ENCODE measurements at regions not wholly inside any gene's neighbourhood (a gene's known extent, or its start where the extent isn't known, plus 50 kb on each side); places are given as distances from the start of the nearest gene placed in this dataset.

DNA sequence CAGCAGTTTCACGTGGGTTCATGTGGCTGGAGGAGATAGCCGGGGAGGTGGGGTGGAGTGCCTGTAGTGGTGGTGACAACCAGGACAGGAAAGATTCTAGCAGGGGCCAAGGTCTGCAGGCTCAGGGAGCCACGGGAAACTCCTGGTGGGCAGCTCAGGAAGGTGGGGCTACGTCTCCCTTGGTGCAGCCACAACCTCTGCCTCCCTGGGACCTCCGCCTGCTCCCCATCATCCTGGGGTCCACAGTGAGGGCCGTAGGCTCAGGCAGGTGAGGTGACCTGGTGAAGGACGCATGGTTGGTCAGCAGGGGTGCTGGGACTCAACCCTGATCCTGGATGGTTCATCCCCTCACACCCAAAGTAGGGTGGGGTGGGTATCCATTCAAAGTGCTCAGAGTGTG lies 524.1 kb downstream of the TBC1D22A start:
- Histone ChIP-seq H3K36me3 (no peaks in the 10 kb centered on the region), H4K20me1 (no peaks in the 10 kb centered on the region; a peak in 2 of 22 replicates), H3K9ac (no peak overlapping the region), H3K9me3 (replicated peaks in 1 of 11) (no peaks in the 10 kb centered on the region), H3K27me3 (no peaks in the 10 kb centered on the region), H3K4me3 (no peak overlapping the region), H3K27ac (no peak overlapping the region), H3K4me2 (peak overlapping the region in 1 of 11 experiments; percentile 10; a peak in 1 of 22 replicates), H3K4me1 (peaks cover 0 to 6% (median 0%) of the 10 kb centered on the region in 10 experiments; a peak in 1 of 20 replicates)
- no peak for TF ChIP-seq Cebpa-rat (IDR thresholded peaks at IDR 0.05)

DNA sequence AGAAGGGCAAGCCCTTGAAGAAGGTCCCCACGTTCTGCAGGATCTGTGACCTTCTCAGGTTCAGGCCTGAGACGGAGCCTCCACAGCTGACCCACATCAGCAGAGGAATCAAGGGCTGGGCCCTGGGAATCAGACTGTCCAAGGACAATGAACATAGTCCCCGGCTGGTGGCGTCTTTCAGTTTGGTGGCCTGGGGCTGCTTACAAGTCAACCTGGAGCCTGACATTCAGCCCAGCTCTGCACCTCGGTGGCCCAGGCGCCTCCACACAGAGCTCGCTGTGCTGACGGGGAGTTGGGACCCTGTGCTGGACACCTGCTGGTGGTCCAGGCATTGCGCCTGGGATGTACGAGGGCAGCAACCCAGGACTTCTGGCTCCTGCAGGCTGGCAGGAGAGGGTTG lies 523.5 kb downstream of the TBC1D22A start:
- no peak overlapping the region for H3K4me2 ChIP-seq
- TF ChIP-seq Cebpa-rat (IDR thresholded peaks at IDR 0.05): no peak
- peaks cover 0 to 6% (median 0%) of the 10 kb centered on the region in 10 experiments; a peak in 1 of 20 replicates for H3K4me1 ChIP-seq
- no peak overlapping the region for H3K27ac ChIP-seq
- H3K9ac ChIP-seq: no peak overlapping the region
- no peaks in the 10 kb centered on the region; a peak in 2 of 22 replicates for H4K20me1 ChIP-seq
- no peaks in the 10 kb centered on the region for H3K9me3 ChIP-seq (replicated peaks in 1 of 11)
- no peaks in the 10 kb centered on the region for H3K27me3 ChIP-seq
- H3K4me3 ChIP-seq: no peak overlapping the region
- H3K36me3 ChIP-seq: no peaks in the 10 kb centered on the region

DNA sequence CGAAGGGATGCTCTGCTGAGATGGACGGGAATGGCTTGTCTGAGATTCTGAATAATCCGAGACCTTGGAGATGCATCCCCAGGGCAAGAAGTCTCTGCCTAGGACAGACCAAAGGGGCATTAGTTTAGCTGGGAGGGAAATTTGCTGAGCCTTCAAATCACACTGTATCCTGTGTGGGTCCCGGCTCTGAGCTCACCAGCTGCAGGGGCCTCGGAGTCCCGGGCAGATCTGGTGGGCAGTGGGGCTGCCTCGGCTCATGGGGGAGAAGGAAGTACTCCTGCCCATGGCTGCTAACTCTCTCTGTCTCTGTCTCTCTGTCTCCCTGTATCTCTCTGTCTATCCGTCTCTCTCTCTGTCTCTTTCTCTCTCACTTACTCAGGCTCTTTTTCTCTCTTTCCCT lies 522.4 kb downstream of the TBC1D22A start:
- Histone ChIP-seq H3K9ac (no peak overlapping the region), H3K9me3 (replicated peaks in 1 of 11) (no peaks in the 10 kb centered on the region), H3K4me3 (no peak overlapping the region), H3K36me3 (no peaks in the 10 kb centered on the region), H3K4me2 (no peak overlapping the region), H3K27ac (no peak overlapping the region), H3K27me3 (no peaks in the 10 kb centered on the region), H4K20me1 (no peaks in the 10 kb centered on the region; a peak in 3 of 22 replicates), H3K4me1 (peaks cover 0 to 6% (median 0%) of the 10 kb centered on the region in 10 experiments; a peak in 1 of 20 replicates)
- no peak for TF ChIP-seq Cebpa-rat (IDR thresholded peaks at IDR 0.05)

DNA sequence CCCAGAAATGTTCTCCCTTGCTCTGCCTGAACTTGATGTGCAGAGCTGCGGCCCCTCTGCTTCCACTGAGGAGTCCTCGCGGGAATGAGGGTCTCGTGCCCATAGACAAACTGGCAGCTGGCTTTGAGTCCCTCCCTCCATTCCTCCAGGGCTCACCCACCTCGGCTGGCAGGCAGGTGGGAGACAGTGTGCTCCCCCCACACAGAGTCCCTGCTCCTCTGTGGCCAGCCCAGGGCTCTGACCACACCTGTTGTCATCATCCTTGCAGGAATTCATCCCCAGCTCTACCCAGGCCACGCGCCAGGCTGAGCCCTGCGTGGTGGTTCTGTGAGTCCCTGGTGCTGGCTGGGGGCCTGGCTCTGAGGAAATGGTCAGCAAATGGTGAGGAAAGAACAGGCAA lies 521.9 kb downstream of the TBC1D22A start:
- Histone ChIP-seq H3K36me3 (no peaks in the 10 kb centered on the region), H3K4me1 (peaks cover 0 to 6% (median 0%) of the 10 kb centered on the region in 10 experiments; a peak in 1 of 20 replicates), H3K4me2 (no peak overlapping the region), H3K4me3 (no peak overlapping the region), H3K9ac (no peak overlapping the region), H3K27ac (no peak overlapping the region), H3K9me3 (replicated peaks in 1 of 11) (no peaks in the 10 kb centered on the region), H4K20me1 (no peaks in the 10 kb centered on the region; a peak in 3 of 22 replicates), H3K27me3 (no peaks in the 10 kb centered on the region)
- no peak for TF ChIP-seq Cebpa-rat (IDR thresholded peaks at IDR 0.05)

DNA sequence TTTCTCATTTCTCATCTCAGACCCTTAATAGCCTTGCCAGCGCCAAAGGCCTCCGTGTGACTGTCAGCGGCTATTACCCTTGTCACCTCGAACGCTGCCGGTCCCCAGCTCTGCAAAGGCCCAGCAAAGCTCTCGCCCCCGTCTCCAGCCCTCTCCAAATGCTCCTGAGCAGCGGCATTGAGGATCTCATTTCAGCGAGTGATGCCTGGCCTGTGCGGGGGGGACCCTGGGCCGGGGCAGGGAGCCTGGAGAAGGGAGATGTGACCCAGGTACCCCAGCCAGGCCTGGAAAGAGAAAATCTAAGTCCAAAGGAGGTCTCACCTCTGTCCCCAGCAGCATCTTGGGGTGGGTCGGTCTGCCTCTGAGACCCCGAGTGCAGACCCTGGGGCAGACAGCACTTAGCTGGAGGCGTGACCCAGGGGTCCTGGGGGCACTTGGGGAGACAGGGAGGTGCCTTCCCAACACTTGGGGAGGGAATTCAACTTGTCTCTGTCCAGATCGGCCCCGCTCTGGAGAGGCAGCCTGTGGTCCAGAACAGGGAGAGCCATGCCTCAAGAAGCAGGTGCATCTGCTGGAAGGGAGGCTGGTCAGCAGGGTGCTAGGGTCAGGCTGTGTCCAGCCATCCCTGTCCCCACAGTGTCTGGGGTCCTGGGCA lies 521.3 kb downstream of the TBC1D22A start:
- H4K20me1 ChIP-seq: no peaks in the 10 kb centered on the region; a peak in 2 of 22 replicates
- no peak overlapping the region for H3K27ac ChIP-seq
- TF ChIP-seq Cebpa-rat (IDR thresholded peaks at IDR 0.05): no peak
- no peak overlapping the region for H3K9ac ChIP-seq
- no peaks in the 10 kb centered on the region for H3K27me3 ChIP-seq
- H3K36me3 ChIP-seq: no peaks in the 10 kb centered on the region
- no peak overlapping the region for H3K4me3 ChIP-seq
- H3K4me1 ChIP-seq: peaks cover 0 to 6% (median 0%) of the 10 kb centered on the region in 10 experiments; a peak in 1 of 20 replicates
- H3K4me2 ChIP-seq: no peak overlapping the region
- no peaks in the 10 kb centered on the region for H3K9me3 ChIP-seq (replicated peaks in 1 of 11)

DNA sequence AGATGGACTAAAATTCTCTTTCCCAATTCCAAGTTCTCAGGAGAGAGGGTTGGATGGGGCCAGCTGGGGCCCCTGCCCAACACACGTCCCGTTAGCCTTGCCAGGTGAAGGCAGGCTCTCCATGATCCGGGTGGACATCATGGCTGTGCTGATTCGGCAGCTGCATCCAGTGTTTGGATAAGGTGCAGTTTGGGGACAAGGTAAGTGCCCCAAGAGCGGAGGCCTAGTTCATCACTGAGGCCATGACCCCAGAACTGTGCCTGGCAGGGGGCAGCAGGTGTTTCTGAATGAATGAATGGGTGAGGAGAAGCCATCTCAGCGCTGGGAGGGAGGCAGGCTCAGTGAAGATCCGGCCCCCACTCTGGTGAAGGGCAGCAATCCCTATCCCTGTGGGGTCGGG lies 520.4 kb downstream of the TBC1D22A start:
- no peaks in the 10 kb centered on the region for H3K36me3 ChIP-seq
- no peaks in the 10 kb centered on the region for H3K9me3 ChIP-seq (replicated peaks in 1 of 11)
- H3K4me1 ChIP-seq: peaks cover 0 to 6% (median 0%) of the 10 kb centered on the region in 10 experiments; a peak in 1 of 20 replicates
- H3K4me3 ChIP-seq: no peak overlapping the region
- TF ChIP-seq Cebpa-rat (IDR thresholded peaks at IDR 0.05): no peak
- H4K20me1 ChIP-seq: no peaks in the 10 kb centered on the region; a peak in 2 of 22 replicates
- H3K4me2 ChIP-seq: no peak overlapping the region
- H3K27ac ChIP-seq: no peak overlapping the region
- no peak overlapping the region for H3K9ac ChIP-seq
- H3K27me3 ChIP-seq: no peaks in the 10 kb centered on the region

DNA sequence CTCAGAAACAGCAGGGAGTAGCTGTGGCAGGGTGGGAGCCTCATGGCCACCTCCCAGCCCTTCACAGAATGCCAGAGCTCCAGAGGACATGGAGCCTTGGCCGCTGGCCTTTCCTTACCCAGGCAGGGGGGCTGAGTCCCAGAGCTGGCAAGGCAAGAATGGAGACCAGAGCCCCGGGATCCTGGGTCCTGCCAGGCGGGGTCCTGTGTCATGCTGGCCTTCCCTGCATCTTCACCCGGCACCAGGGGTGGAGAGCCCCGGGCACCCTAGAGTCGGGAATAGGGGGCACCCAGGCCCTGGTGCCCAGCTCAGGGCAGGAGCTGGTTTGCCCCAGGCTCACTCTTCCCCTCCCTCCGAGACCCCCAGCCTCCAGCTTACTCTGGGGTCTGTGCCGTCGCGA lies 519.9 kb downstream of the TBC1D22A start:
- no peak for TF ChIP-seq Cebpa-rat (IDR thresholded peaks at IDR 0.05)
- peaks cover 0 to 6% (median 0%) of the 10 kb centered on the region in 10 experiments; a peak in 1 of 20 replicates for H3K4me1 ChIP-seq
- no peaks in the 10 kb centered on the region for H3K36me3 ChIP-seq
- no peak overlapping the region for H3K9ac ChIP-seq
- H4K20me1 ChIP-seq: no peaks in the 10 kb centered on the region; a peak in 2 of 22 replicates
- no peak overlapping the region for H3K27ac ChIP-seq
- H3K4me2 ChIP-seq: no peak overlapping the region
- no peaks in the 10 kb centered on the region for H3K9me3 ChIP-seq (replicated peaks in 1 of 11)
- no peaks in the 10 kb centered on the region for H3K27me3 ChIP-seq
- H3K4me3 ChIP-seq: no peak overlapping the region

DNA sequence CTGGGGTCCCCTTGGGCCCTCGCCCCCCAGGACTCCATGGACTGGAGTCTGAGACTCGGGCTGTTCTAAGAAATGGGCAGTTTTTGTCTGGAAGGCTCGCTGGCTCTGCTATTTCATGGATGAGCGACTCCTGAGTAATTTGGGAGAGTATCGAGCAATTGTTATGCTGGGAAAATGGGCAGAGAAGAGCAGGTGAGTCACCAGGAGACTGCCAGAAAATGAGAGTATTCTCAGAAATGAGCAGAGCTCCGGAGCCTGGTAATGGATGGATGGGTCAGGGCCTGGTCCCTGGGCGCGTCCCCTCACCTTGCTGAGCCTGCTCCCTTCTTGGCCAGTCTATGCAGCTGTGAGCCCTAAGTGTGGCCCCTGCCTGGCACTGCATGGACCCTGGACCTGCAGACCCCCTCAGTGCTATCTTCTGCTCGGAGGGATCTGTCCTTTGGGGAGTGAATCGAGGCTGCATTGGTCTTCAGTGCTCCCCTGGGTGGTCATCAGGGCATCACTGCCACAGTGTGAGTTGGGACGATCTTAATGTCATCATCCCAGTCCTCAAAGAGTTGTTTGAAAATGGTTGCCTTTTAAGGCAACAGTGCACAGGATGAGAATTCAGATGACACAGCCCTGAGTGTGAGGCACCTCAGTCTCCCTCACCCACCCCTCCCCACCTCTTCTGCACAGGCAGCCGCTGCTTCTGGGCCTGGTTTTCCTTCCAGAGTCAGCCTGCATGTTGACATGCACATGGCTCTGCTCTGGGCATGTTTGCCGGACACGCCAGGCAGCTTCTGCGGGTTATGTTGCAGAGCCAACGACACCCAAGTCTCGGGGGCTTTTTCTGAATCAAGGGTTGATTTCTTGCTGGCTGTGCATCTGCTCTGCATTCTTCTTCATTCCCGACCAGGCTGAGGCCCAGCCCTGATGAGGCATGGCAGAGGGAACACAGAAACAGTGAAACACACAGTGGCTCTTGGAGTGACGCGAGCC lies 519.0 kb downstream of the TBC1D22A start:
- H4K20me1 ChIP-seq: no peaks in the 10 kb centered on the region; a peak in 2 of 22 replicates
- no peak overlapping the region for H3K9ac ChIP-seq
- no peak overlapping the region for H3K4me3 ChIP-seq
- no peaks in the 10 kb centered on the region for H3K9me3 ChIP-seq (replicated peaks in 1 of 11)
- no peak for TF ChIP-seq Cebpa-rat (IDR thresholded peaks at IDR 0.05)
- H3K4me1 ChIP-seq: peaks cover 0 to under 1% (median 0%) of the 10 kb centered on the region in 10 experiments; a peak in 1 of 20 replicates
- H3K36me3 ChIP-seq: no peaks in the 10 kb centered on the region
- no peaks in the 10 kb centered on the region for H3K27me3 ChIP-seq
- H3K27ac ChIP-seq: no peak overlapping the region
- H3K4me2 ChIP-seq: no peak overlapping the region

DNA sequence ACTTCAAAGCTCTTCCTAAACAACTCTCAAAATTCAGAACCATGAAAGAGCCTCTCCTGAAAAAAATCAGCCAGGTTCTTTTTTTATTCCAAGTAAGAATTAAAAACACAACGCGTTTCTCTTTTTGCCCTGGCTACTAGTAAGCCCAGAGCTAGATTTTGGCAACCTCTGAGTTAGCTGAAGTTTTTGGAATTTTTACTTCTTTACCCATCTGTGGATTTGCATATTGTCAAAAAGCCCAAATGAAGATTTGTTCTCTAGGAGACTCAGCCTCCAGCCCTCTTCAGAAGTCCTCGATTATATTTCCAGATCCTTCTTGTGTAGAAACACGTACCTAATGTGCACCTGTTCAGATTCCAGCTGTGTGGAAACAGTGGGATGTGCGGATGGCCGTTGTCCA lies 517.9 kb downstream of the TBC1D22A start:
- H3K9me3 ChIP-seq (replicated peaks in 1 of 11): no peaks in the 10 kb centered on the region
- H3K9ac ChIP-seq: no peak overlapping the region
- H3K36me3 ChIP-seq: no peaks in the 10 kb centered on the region
- no peak overlapping the region for H3K27ac ChIP-seq
- no peak overlapping the region for H3K4me3 ChIP-seq
- H4K20me1 ChIP-seq: no peaks in the 10 kb centered on the region; a peak in 2 of 22 replicates
- H3K4me2 ChIP-seq: no peak overlapping the region
- no peak for TF ChIP-seq Cebpa-rat (IDR thresholded peaks at IDR 0.05)
- no peaks in the 10 kb centered on the region for H3K27me3 ChIP-seq
- no peaks in the 10 kb centered on the region for H3K4me1 ChIP-seq
